ENCODE measurements at regions not wholly inside any gene's neighbourhood (a gene's known extent, or its start where the extent isn't known, plus 50 kb on each side); places are given as distances from the start of the nearest gene placed in this dataset.

DNA sequence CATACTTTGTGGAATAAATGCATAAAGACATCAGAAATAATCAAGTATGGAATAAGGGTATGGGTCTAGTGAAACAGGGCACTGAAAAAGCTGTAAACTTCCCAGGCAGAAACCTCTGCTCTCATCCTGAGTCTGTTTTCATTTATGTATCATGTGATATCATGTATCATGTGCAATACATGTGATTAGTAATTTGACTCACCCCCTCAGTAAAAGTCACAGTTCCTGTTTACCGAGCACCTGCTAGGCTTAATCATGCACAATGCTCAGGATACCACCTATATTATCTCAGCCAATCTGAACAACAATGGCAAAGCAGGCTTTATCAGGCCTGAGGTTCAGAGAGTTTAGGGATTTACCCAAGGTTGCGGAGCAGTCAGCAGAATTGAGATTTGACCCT, 250.6 kb upstream of the TENM4 start:
- ChIA-PET POLR2A (ENCODE audit: unreplicated experiment) (no interaction called here), CTCF (interaction anchor here (1.0 kb wide), 1 partner anchor 9 kb away, joined by 3 read pairs; no protein-coding TSS in a partner anchor)
- H3K27ac ChIP-seq (ENCODE audit: insufficient read depth, low read length): no peak overlapping the region
- H4K5ac ChIP-seq (ENCODE audit: low read depth, low read length): no peak overlapping the region
- H3K18ac ChIP-seq (ENCODE audit: low read depth, low read length): no peak overlapping the region
- BruUV-seq (replicated peaks): no TSS peak
- H3K9me3 ChIP-seq (ENCODE audit: control insufficient read depth, insufficient read depth, low read length): no peaks in the 10 kb centered on the region
- no peak overlapping the region for H2BK5ac ChIP-seq (ENCODE audit: low read depth, low read length, poor library complexity, severe bottlenecking)
- no peak overlapping the region for H2AFZ ChIP-seq (replicated peaks; ENCODE audit: low read length, poor library complexity)
- H3K79me1 ChIP-seq (ENCODE audit: low read depth in 1 of 2, low read length in 2 of 2): no peaks in the 10 kb centered on the region
- no peak overlapping the region for H4K8ac ChIP-seq (ENCODE audit: low read depth in 2 of 2, low read length in 2 of 2)
- H3K27me3 ChIP-seq (ENCODE audit: control insufficient read depth, insufficient read depth, low read length): no peaks in the 10 kb centered on the region
- H3K9me1 ChIP-seq (ENCODE audit: insufficient read depth, low read length): no peaks in the 10 kb centered on the region
- H4K91ac ChIP-seq (ENCODE audit: insufficient read depth, low read depth, low read length): no peak overlapping the region
- no peak overlapping the region for H3K56ac ChIP-seq (ENCODE audit: extremely low read depth, insufficient read depth, low read length)
- no peak overlapping the region for H2BK20ac ChIP-seq (ENCODE audit: low read depth, low read length)
- no peak overlapping the region for H2BK15ac ChIP-seq (ENCODE audit: low read depth, low read length)
- H2AK5ac ChIP-seq (ENCODE audit: low read depth, low read length): no peak overlapping the region
- intact Hi-C loops (cut with micrococcal nuclease) (no loop called here), dilution Hi-C loops (cut with HindIII; ENCODE audit: low sequenced_read_pairs, unreplicated experiment) (no loop called here), in situ Hi-C loops (cut with MboI; ENCODE audit: low sequenced_read_pairs) (no loop called here)
- H3K4ac ChIP-seq (ENCODE audit: low read depth, low read length): no peak overlapping the region
- no peaks in the 10 kb centered on the region for H4K20me1 ChIP-seq (ENCODE audit: insufficient read depth, low read length)
- H2BK120ac ChIP-seq (ENCODE audit: low read depth, low read length): no peak overlapping the region
- no peak overlapping the region for H2AK9ac ChIP-seq (replicated peaks; ENCODE audit: low read depth, low read length, poor library complexity)
- H3K4me3 ChIP-seq (ENCODE audit: insufficient read depth, low read depth, low read length): no peak overlapping the region
- H3K9ac ChIP-seq (ENCODE audit: low read depth, low read length): no peak overlapping the region
- TF ChIP-seq POLR2A (IDR thresholded peaks at IDR 0.05; ENCODE audit: low read depth, low read length) (no peak), MXI1 (IDR thresholded peaks at IDR 0.05; ENCODE audit: borderline replicate concordance, low read depth, low read length) (no peak), MAFK (IDR thresholded peaks at IDR 0.05; ENCODE audit: low read depth, low read length) (no peak), BHLHE40 (IDR thresholded peaks at IDR 0.05; ENCODE audit: low read depth, low read length) (no peak), MAZ (IDR thresholded peaks at IDR 0.05; ENCODE audit: borderline replicate concordance, low read depth, low read length) (no peak), CHD1 (IDR thresholded peaks at IDR 0.05; ENCODE audit: low read depth, low read length) (no peak), SMC3 (IDR thresholded peaks at IDR 0.05; ENCODE audit: low read depth, low read length) (no peak), NFE2L2 (IDR thresholded peaks at IDR 0.05; ENCODE audit: low read depth, low read length) (no peak), RAD21 (IDR thresholded peaks at IDR 0.05; ENCODE audit: low read length) (no peak), CEBPB (IDR thresholded peaks at IDR 0.05; ENCODE audit: low read depth, low read length) (no peak), RFX5 (IDR thresholded peaks at IDR 0.05; ENCODE audit: low read depth, low read length) (no peak), RCOR1 (IDR thresholded peaks at IDR 0.05; ENCODE audit: insufficient replicate concordance, low read length) (no peak), FOS (IDR thresholded peaks at IDR 0.05; ENCODE audit: low read depth, low read length) (no peak)
- TF ChIP-seq, protein P1, sequence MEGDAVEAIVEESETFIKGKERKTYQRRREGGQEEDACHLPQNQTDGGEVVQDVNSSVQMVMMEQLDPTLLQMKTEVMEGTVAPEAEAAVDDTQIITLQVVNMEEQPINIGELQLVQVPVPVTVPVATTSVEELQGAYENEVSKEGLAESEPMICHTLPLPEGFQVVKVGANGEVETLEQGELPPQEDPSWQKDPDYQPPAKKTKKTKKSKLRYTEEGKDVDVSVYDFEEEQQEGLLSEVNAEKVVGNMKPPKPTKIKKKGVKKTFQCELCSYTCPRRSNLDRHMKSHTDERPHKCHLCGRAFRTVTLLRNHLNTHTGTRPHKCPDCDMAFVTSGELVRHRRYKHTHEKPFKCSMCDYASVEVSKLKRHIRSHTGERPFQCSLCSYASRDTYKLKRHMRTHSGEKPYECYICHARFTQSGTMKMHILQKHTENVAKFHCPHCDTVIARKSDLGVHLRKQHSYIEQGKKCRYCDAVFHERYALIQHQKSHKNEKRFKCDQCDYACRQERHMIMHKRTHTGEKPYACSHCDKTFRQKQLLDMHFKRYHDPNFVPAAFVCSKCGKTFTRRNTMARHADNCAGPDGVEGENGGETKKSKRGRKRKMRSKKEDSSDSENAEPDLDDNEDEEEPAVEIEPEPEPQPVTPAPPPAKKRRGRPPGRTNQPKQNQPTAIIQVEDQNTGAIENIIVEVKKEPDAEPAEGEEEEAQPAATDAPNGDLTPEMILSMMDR (conservative IDR thresholded peaks at IDR 0.05; ENCODE audit: low read depth, low read length): no peak
- TF ChIP-seq, protein P2, sequence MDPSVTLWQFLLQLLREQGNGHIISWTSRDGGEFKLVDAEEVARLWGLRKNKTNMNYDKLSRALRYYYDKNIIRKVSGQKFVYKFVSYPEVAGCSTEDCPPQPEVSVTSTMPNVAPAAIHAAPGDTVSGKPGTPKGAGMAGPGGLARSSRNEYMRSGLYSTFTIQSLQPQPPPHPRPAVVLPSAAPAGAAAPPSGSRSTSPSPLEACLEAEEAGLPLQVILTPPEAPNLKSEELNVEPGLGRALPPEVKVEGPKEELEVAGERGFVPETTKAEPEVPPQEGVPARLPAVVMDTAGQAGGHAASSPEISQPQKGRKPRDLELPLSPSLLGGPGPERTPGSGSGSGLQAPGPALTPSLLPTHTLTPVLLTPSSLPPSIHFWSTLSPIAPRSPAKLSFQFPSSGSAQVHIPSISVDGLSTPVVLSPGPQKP (IDR thresholded peaks at IDR 0.05; ENCODE audit: borderline replicate concordance, low read depth, low read length): no peak
- TF ChIP-seq, protein P3, sequence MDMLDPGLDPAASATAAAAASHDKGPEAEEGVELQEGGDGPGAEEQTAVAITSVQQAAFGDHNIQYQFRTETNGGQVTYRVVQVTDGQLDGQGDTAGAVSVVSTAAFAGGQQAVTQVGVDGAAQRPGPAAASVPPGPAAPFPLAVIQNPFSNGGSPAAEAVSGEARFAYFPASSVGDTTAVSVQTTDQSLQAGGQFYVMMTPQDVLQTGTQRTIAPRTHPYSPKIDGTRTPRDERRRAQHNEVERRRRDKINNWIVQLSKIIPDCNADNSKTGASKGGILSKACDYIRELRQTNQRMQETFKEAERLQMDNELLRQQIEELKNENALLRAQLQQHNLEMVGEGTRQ (IDR thresholded peaks at IDR 0.05; ENCODE audit: low read depth, low read length): no peak
- H3K23ac ChIP-seq (ENCODE audit: low read depth, low read length): no peak overlapping the region
- no peak overlapping the region for H3K14ac ChIP-seq (replicated peaks; ENCODE audit: low read depth, low read length)
- DNase-seq (no peak), ATAC-seq (ENCODE audit: low read depth) (no peak)
- no peaks in the 10 kb centered on the region for H3K4me1 ChIP-seq (ENCODE audit: control insufficient read depth, insufficient read depth, low read length)
- no peak overlapping the region for H3K4me2 ChIP-seq (ENCODE audit: low read depth, low read length)
- no CpG with 5 or more reads among the region's 2 CpGs for WGBS, 2 experiments (ENCODE audit: extremely low coverage in 2 of 2, insufficient read length in 1 of 2)
- H3K36me3 ChIP-seq (ENCODE audit: control insufficient read depth, insufficient read depth, low read length): no peaks in the 10 kb centered on the region
